Omental fat pad (tissue), 3 donors: ENCODE measurements at regions not wholly inside any gene's neighbourhood (a gene's known extent, or its start where the extent isn't known, plus 50 kb on each side); places are given as distances from the start of the nearest gene placed in this dataset.

Experiments
- ATAC-seq: fragments of 150-250 bp; one replicate; pipeline ENCODE4 v1.9.1; 2016; ENCODE audit warnings: mild to moderate bottlenecking, moderate library complexity; ENCODE audit not compliant: low FRiP score
- DNase-seq: peaks from one replicate; pipeline ENCODE4 v3.0.0-alpha.2; 2019; ENCODE audit warnings: low spot score
- TF ChIP-seq, protein P1 (sequence below), 3 donors: fragments of 450-650 bp; IDR thresholded peaks; one replicate each; pipeline ENCODE4 v1.5.1; 2016 to 2017; ENCODE audit warnings: antibody characterized with exemption in 3 of 3, mild to moderate bottlenecking in 3 of 3, moderate library complexity in 2 of 3

DNA sequence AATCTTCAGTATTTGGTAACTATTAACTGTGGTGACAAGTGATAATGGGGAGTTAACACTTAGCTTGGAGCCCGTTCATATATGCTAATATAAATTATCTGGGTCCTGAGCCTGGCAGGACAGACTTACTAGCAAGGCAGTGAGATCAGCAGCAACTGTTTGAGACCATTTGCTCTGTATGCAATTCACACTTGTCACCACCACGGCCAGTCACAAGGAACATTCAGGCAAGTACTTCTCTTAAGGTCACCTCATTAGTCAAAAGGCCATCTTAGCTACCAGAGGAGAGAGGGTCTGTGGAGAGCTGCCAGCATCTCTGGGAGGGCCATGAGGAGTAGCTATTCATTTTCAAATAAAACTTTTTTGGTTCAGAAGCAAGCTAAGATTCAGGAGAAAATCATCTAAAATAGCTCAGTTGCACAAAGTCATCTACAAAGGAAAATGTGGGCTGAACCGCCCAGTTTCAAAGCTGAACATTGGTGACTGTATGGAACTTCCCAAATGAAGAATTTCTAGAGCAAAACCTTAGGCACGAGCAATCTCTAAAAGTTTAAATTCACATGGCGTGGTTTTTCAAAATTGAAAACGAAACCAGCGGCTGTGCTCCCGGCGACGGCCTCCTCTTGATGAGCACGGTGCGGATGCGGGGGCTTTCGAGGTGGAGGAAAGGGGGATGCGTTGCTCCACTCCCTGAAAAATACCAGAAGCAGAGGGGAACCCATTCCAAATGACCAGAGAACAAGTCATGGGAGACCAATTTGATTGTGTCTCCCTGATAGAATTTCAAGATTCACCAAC, 233.5 kb upstream of the MGMT start:
- DNase-seq (no peak), ATAC-seq (no peak)
- TF ChIP-seq, protein P1, sequence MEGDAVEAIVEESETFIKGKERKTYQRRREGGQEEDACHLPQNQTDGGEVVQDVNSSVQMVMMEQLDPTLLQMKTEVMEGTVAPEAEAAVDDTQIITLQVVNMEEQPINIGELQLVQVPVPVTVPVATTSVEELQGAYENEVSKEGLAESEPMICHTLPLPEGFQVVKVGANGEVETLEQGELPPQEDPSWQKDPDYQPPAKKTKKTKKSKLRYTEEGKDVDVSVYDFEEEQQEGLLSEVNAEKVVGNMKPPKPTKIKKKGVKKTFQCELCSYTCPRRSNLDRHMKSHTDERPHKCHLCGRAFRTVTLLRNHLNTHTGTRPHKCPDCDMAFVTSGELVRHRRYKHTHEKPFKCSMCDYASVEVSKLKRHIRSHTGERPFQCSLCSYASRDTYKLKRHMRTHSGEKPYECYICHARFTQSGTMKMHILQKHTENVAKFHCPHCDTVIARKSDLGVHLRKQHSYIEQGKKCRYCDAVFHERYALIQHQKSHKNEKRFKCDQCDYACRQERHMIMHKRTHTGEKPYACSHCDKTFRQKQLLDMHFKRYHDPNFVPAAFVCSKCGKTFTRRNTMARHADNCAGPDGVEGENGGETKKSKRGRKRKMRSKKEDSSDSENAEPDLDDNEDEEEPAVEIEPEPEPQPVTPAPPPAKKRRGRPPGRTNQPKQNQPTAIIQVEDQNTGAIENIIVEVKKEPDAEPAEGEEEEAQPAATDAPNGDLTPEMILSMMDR (IDR thresholded peaks at IDR 0.05) = no peak

DNA sequence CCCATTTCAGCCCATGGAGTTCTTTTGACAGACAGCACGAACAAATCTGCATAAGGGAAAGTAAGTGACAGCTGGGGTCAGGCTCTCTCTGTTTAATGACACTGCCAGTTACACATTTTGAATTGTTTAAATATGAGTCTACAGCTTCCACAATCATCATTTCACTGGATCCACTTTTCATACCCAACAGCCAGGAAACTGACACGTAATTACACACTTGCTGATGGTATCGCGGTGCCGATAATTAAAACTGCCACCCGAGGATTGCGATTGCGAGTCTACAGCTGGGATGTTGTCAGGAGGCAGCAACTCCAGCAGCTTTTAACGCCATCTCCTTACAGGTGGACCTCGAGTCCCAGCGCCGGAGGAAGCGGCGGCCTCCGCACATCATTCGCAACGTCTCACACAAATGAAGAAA, 230.8 kb upstream of the MGMT start:
- DNase-seq = no peak

DNA sequence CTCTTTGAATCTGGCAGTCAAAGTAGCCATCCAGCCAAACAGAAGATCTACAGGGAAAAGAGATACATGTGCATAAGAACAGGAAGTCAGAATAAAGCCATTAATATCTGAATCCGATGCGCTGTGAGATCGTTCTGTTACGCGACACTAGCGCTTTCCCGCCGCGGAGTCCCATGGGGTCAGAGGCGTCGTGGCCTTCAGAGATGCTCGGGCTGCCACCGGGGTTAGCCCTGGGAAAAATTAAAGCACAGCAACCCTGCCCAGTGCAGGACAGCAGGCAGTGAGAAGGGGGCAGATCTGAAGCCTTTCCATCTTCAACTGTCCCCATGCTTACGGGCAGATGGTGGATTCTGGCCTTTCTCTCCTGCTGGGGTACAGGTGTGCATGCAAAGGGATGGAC, 225.6 kb upstream of the MGMT start:
- ATAC-seq = no peak

More for the DNA sequence above, 230.8 kb upstream of the MGMT start:
- TF ChIP-seq, protein P1 (IDR thresholded peaks at IDR 0.05) = no peak
- ATAC-seq = no peak

DNA sequence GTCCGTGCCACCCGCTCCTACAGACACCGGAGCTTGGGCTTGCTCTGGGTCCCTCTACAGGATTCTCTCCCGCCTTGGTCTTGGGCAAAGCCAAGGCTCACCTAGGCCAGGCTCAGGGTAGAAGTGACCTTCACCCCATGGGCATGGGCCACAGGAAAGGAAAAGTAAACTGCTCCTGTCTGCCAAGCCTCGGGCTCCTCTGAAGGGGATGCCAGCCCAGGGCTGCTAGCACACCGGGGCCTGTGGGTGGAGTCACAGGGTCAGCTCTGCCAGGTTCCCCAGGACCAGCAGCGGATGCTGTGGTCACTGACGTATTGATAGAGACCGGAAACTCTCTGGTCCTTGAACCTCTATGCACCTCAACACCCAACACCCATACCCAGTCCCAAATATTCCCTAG, 222.7 kb upstream of the MGMT start:
- ATAC-seq = no peak
- TF ChIP-seq, protein P1 (IDR thresholded peaks at IDR 0.05) = no peak
- DNase-seq = no peak

More for the DNA sequence above, 225.6 kb upstream of the MGMT start:
- no peak for DNase-seq
- TF ChIP-seq, protein P1 (IDR thresholded peaks at IDR 0.05) = no peak

DNA sequence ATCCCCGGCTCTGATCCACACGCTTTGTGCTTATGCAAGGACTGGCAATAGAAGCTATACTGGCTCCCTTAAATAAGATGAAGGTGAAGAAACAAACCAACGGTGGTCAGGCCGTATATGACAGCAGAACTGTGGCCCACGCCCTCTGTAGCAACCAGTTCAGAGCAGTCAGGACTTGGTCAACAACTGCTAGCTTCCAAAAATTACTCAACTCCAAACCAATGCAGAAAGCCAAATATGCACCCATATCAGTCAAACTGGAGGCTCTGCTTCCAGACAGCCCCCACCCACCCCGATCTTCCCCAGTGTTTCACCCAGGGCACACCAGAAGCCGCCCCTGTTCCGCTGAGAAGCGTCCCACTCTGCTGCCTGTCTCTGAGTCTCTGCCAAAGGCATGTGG, 222.3 kb upstream of the MGMT start:
- TF ChIP-seq, protein P1 (IDR thresholded peaks at IDR 0.05) = no peak

DNA sequence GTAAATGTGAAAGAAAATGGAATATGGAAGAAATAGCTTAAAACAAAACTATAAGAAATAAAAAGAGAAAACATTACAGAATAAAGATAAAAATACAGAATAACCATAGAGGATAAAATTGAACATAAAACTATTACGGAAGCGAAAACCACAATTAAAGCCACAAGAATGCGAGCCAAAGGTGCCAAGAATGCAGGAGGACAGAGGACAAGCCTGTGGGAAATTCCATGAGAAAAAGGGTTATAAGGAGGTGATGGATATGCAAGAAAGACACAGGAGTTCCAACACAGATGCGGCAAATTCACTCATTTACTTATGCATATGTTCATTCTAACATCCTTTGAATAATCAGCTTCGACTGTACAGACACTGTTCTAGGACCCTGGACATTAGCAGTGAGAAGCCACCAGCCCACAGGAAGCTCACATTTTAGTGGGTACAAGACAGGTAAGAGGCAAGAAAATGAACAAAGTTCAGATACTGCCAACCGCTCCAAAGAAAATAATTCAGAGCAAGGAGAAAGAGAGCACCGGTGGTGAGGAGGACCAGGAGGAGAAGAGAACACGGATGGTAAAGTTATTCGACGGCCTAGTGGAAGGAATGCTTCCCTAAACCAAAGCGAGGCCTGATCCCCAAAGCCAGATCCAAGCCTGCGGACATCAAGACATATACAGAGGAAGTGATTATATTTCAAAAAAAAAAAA, 213.7 kb upstream of the MGMT start:
- DNase-seq (no peak), ATAC-seq (no peak)
- TF ChIP-seq, protein P1 (IDR thresholded peaks at IDR 0.05) = no peak

More for the DNA sequence above, 222.3 kb upstream of the MGMT start:
- DNase-seq = no peak
- no peak for ATAC-seq

DNA sequence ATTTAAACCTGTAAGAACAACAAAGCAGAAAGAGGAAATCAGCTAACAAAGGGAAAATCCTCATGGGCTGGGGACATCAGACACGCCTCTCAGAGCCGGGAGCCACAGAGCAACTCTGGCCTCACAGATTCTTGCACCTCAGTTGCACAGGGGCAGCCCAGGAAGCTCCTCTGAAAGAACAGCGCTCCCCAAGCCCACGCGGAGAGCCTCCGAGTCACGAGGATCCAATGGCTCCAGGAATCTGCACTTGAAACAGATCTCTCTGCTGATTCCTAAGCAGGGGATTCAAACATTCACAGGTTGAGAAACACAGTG, 213.2 kb upstream of the MGMT start:
- TF ChIP-seq, protein P1 (IDR thresholded peaks at IDR 0.05) = no peak
- ATAC-seq (no peak), DNase-seq (no peak)
